ENCODE measurements at regions not wholly inside any gene's neighbourhood (a gene's known extent, or its start where the extent isn't known, plus 50 kb on each side); places are given as distances from the start of the nearest gene placed in this dataset.

DNA sequence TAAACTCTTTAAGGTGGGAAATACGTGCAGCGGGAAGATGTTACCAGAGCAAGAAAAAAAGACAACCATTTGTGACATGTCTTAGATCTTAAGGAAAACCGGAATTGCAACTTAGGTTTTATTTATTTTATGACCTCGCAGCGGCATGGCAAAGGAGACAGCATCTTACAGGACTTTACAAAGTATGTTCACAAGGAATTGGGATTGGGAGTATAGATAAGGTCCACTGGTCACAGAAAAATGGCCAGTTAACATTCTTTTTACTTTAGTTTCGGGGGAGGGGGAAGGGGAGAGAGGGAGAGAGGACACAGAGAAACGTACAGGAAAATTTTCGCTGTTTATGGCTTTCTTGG, 104.5 kb upstream of the DIAPH3 start:
- TF ChIP-seq POLR2A (IDR thresholded peaks at IDR 0.05) (no peak), EP300 (IDR thresholded peaks at IDR 0.05) (no peak), CTCF (IDR thresholded peaks at IDR 0.05) (no peak)
